ENCODE measurements at regions not wholly inside any gene's neighbourhood (a gene's known extent, or its start where the extent isn't known, plus 50 kb on each side); places are given as distances from the start of the nearest gene placed in this dataset.

DNA sequence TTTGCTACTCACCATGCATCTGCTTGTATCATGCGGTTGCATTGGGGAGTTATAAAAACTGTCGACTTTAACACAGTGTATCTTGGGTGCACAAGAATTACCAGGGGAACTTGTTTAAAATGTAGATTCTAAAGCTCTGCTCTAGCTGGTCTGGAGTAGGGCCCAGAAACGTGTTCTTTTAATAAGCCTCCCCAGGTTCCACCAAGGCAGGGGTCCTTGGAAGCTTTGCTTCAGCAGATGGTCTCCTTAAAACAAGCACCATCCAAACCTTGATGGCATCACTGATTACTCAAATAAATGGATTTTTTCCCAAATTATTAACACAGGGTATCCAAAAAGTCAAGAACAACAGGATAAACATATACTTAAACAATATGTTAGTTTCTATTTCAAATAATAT is 120.2 kb upstream of the NDP start:
- Histone ChIP-seq H4K8ac (replicated peaks; ENCODE audit: insufficient read length, low read depth, low read length) (no peak overlapping the region), H3K9ac (ENCODE audit: extremely low read depth, insufficient read length, low read length) (no peak overlapping the region), H2AFZ (ENCODE audit: low read length) (no peak overlapping the region), H2BK15ac (ENCODE audit: low read depth, low read length) (no peak overlapping the region), H3K23ac (ENCODE audit: insufficient read length, low read depth, low read length) (no peak overlapping the region), H4K91ac (ENCODE audit: insufficient read length, low read depth, low read length) (no peak overlapping the region), H4K20me1 (ENCODE audit: control insufficient read depth, insufficient read depth, insufficient read length) (no peaks in the 10 kb centered on the region), H3K27me3 (ENCODE audit: insufficient read depth, low read length) (no peaks in the 10 kb centered on the region), H2BK5ac (ENCODE audit: insufficient read length, low read length) (no peak overlapping the region), H3K4me1 (ENCODE audit: insufficient read depth, low read length) (no peaks in the 10 kb centered on the region), H3K79me1 (ENCODE audit: insufficient read depth, low read depth, low read length, poor library complexity, severe bottlenecking) (no peaks in the 10 kb centered on the region), H3K14ac (ENCODE audit: insufficient read depth, low read length) (no peak overlapping the region), H2BK12ac (ENCODE audit: insufficient read length, low read depth, low read length) (no peak overlapping the region), H2AK5ac (ENCODE audit: insufficient read length, low read length) (no peak overlapping the region), H3K27ac (ENCODE audit: insufficient read length, low read depth, low read length) (no peak overlapping the region), H3K79me2 (ENCODE audit: insufficient read depth, low read length) (no peaks in the 10 kb centered on the region), H3K4me2 (ENCODE audit: insufficient read depth, insufficient read length, low read length) (no peak overlapping the region), H3K23me2 (ENCODE audit: insufficient read length, low read depth, low read length, poor library complexity, severe bottlenecking) (no peaks in the 10 kb centered on the region), H3K4ac (ENCODE audit: low read depth, low read length) (no peak overlapping the region), H3K56ac (ENCODE audit: insufficient read length, low read depth, low read length) (no peak overlapping the region), H3K18ac (ENCODE audit: insufficient read length, low read depth, low read length) (no peak overlapping the region), H2BK120ac (ENCODE audit: low read depth, low read length, poor library complexity, severe bottlenecking) (no peak overlapping the region), H2BK20ac (ENCODE audit: low read depth, low read length, poor library complexity, severe bottlenecking) (no peak overlapping the region), H4K5ac (ENCODE audit: insufficient read length, low read depth, low read length) (no peak overlapping the region), H3K9me3 (ENCODE audit: control insufficient read depth, low read depth, low read length) (peaks cover 35% of the 10 kb centered on the region), H3T11ph (ENCODE audit: low read length) (no peak overlapping the region)
- no peak overlapping the region for H3K4me3 Mint-ChIP-seq
- no peaks in the 10 kb centered on the region; the same call in 1 of the 2 replicates for H3K27me3 Mint-ChIP-seq (ENCODE audit: low read depth)
- H3K4me1 Mint-ChIP-seq, result no peaks in the 10 kb centered on the region
- no peak overlapping the region for H3K27ac Mint-ChIP-seq
- WGBS (ENCODE audit: extremely low coverage, insufficient read length, low lambda C conversion rate), result no CpG with 5 or more reads among the region's 3 CpGs
- no peak for DNase-seq
- H3K9me3 Mint-ChIP-seq, result peaks cover 67 to 73% of the 10 kb centered on the region in 2 experiments
- H3K36me3 Mint-ChIP-seq (ENCODE audit: insufficient read depth in 1 of 3, low read depth in 3 of 3), result peaks cover 0 to 3% (median 0%) of the 10 kb centered on the region in 3 experiments; a peak in 2 of 7 replicates
- TF ChIP-seq, protein P1, sequence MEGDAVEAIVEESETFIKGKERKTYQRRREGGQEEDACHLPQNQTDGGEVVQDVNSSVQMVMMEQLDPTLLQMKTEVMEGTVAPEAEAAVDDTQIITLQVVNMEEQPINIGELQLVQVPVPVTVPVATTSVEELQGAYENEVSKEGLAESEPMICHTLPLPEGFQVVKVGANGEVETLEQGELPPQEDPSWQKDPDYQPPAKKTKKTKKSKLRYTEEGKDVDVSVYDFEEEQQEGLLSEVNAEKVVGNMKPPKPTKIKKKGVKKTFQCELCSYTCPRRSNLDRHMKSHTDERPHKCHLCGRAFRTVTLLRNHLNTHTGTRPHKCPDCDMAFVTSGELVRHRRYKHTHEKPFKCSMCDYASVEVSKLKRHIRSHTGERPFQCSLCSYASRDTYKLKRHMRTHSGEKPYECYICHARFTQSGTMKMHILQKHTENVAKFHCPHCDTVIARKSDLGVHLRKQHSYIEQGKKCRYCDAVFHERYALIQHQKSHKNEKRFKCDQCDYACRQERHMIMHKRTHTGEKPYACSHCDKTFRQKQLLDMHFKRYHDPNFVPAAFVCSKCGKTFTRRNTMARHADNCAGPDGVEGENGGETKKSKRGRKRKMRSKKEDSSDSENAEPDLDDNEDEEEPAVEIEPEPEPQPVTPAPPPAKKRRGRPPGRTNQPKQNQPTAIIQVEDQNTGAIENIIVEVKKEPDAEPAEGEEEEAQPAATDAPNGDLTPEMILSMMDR (conservative IDR thresholded peaks at IDR 0.05), result no peak
